ENCODE measurements at regions not wholly inside any gene's neighbourhood (a gene's known extent, or its start where the extent isn't known, plus 50 kb on each side); places are given as distances from the start of the nearest gene placed in this dataset.
"Not testable (repeated sequence)": the region's sequence is repeated elsewhere in the genome, so short reads cannot be mapped to it uniquely, and the experiment has no call there.

DNA sequence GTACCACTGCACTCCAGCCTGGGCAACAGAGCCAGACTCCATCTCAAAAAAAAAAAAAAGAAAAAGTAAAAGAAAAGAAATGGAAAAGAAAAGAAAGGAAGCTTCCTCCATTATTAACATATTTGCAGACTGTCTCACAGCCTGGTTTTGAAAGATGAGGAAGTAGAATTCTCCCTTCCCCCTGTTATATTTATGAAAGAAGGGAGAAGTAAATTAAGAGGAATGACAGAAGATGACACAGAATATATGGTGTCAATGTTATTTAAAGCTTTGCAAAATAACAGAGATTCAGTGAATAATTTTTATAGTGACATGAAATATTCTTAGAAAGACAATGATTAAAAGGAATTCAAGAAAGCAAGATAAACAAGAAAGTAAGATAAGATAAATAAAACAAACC lies 83.7 kb upstream of the PRSS16 start:
- no peak for DNase-seq

DNA sequence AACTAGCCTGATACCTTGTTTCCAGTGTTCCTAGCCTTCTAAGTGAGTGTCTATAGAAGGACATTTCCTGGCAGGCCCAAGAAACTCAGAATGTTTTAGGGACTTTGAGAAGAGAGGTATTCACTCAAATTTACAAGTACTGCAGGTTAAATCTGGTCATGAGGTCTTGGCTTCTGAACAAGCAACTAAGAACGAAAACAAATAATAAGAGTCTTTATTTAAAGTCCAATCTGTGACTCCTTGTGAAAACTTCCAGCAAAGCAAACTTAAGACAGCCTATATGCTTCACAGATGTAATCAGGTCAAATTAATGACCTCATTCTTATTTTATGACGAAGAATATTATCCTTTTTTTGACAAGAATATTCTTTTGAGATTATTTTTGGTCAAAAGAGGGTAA lies 79.4 kb upstream of the PRSS16 start:
- DNase-seq, result no peak

DNA sequence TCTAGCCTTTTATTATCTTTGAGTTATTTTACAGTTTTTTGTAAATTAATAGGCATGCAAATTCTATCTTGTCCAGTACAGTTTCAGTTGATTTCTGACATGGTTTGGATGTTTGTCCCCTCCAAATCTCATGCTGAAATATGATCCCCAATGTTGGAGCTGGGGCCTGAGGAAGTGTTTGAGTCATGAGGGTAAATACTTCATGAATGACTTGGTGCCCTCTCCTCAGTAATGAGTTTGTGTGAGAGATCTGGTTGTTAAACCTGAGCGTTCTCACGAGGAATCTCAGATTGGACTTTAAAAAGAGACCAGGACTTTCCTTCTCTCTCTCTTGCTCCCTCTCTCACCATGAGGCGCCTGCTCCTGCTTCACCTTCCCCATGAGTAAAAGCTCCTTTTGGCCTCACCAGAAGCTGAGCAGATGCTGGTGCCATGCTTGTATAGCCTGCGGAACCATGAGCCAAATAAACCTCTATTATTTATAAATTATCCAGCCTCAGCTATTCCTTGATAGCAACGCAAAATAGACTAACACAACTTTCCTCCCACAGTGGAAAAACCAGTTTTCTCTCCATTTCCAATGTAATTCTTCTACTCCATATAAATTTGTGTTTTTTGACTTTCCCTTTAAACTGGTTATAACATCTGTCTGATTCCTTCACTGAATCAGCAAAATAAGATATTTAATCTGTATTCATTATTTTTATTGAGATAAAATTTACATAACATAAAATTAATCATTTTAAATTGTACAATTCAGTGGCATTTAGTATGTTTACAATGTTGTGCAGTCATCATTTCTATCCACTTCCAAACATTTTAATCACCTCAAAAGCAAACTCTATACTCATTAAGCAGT lies 78.7 kb upstream of the PRSS16 start:
- no peak for DNase-seq

DNA sequence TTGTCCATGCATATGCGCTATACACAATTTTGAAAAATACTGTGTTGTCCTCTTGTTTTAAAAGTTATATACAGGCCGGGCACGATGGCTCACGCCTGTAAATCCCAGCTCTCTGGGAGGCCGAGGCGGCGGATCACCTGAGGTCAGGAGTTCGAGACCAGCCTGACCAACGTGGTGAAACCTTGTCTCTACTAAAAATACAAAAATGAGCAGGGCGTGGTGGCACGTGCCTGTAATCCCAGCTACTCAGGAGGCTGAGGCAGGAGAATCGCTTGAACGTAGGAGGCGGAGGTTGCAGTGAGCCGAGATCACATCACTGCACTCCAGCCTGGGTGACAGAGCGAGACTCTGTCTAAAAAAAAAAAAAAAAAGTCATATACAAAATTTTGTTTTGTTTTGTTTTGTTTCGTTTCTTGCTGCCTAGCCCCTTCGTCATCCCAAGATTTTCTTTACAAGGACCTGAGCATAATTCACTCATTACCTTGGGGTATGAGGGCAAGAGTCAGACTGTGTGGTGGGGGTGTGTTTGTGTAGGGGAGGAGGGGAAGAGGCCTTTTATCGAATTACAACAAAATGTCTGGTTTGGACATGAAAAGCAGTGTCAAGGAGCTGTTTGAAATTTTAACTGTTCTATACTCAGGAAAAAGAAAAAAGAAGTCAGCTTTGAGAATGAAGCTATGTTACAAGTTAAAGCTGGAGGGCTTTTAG lies 74.8 kb upstream of the PRSS16 start:
- DNase-seq, result not testable (repeated sequence)

DNA sequence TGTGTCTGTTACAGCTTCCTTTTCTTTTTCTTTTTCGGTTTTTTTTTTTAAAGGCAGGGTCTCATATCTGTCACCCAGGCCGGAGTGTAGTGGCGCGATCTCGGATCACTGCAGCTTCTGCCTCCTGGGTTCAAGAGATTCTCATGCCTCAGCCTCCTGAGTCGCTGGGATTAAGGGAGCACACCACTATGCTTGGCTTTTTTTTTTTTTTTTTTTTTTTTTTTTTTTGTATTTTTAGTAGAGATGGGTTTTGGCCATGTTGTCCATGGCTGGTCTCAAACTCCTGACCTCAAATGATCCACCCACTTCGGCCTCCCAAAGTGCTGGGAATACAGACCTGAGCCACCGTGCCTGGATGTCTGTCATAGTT lies 74.3 kb upstream of the PRSS16 start:
- not testable (repeated sequence) for DNase-seq

DNA sequence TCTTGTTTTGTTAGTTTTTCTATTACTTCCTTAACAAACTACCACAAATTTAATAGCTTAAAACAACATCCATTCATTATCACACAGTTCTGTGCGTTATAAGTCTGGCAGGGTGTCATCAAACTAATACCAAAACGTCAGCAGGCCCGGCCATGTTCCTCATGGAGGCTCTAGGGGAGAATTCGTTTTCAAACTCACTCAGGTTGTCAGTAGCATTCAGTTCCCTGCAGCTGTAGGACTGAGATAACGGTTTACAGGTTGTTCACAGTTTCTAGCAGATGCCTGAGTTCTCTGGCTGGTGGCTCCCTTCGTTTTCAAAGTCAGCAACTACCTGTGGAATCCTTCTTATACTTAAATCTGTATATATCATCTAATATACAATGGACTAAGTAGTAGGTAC lies 72.5 kb upstream of the PRSS16 start:
- no peak for DNase-seq

DNA sequence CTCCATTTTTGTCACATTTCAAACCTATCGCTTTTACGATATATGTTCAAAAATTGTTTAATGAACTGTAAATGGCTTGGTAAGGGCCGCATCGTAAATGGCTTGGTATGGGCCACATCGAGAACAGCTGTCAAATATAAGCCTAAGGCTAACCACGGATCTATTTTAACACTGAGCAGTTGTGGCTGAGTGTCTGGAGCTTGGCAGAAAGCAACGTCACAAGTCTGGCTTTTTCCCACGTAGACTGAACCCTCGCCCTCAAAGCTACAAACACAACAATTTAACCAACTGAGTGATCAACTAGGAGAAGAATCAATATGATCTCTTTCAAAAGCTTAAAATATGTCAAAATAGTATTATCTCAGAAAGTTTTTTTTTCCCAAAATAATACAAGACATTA lies 71.4 kb upstream of the PRSS16 start:
- DNase-seq, result peak; percentile 21

DNA sequence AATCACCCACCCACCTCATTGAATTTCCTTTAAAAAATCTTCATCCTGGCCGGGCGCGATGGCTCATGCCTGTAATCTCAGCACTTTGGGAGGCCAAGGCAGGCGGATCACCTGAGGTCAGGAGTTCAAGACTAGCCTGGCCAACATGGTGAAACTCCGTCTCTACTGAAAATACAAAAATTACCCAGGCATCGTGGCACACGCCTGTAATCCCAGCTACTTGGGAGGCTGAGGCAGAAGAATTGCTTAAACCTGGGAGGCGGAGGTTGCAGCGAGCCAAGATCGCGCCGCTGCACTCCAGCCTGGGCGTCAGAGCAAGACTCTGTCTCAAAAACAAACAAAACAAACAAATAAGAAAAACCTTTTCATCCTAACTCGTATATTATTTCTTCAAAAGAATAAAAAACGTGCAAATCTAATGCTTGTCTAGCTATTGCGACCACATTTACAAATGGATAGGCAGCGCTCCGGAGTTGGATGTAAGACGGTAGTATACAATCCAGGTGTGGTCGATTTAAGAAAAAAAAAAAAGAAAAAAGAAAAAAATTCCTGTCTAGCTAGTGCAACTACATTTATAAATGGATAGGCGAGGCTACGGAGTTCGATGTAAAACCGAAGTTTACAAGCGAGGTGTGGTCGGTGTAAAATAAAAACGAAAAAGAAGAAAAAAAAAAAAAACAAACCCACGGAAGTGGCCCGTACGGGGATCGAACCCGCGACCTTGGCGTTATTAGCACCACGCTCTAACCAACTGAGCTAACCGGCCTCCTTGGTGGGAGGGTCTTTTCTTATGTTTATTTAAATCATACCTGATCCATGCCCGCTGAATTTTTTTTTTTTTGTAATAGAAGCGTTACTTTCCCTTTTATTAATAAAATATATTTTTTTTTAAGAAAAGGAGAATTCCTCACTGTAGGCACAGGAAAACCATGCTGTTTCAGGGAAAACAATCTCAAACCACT lies 70.7 kb upstream of the PRSS16 start:
- DNase-seq, result peak; percentile 85

DNA sequence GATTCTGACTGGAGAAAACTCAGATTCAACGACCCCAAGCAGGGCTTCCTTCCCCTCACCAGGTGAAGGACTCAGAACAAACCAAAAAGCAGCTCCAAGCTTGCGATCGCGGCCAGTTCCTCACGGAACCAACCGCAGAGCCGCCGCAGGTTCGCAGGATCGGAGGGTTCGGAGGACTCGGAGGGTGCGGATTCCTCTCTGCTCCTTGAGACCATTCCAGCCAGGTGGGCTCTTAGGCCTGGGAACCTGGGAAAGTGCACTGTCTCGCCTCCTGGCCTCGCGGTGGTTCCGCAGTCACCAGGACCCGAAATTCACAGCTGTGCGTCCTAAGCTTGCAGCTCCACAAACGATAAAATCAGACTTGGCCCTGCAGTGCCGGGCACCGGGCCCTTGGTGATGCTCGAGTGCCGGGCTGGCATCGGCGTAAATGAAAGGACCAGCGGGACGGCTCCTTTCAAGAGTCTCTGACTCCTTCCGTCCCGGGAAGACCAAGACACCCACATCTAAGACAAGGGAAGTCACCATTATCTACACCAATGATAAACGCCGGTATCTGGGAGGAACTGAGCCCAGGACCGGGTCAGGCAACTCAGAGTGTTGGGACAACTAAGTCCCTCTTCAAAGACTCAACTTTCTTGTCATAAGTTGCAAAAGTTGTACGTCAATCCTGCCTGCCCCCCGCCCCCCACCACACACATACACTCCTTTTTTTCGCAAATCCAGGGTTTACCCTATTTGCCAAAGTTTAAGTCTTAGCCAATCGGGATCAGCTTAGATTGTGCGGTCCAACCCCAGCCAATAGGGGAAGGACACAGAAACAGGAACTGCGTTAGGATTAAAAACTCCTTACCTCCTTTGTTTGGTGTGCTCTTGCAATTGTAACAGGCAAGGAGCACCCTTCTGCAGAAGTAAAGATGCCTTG lies 69.8 kb upstream of the PRSS16 start:
- DNase-seq, result peak; percentile 82

DNA sequence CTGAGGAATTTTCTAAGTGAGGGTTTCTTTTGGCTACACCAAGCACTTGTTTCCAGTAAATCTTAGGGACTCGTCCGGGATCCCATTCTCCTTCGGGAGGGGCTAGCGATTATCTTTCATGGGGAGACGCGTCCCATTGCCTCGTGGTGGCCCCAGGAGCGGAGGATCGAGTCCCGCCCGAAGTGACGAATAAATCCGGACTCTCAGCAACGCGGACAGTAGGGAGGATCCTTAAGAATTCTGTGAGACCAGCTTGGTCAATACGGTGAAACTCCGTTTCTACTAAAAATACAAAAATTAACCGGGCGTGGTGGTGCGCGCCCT lies 69.1 kb upstream of the PRSS16 start:
- no peak for DNase-seq

DNA sequence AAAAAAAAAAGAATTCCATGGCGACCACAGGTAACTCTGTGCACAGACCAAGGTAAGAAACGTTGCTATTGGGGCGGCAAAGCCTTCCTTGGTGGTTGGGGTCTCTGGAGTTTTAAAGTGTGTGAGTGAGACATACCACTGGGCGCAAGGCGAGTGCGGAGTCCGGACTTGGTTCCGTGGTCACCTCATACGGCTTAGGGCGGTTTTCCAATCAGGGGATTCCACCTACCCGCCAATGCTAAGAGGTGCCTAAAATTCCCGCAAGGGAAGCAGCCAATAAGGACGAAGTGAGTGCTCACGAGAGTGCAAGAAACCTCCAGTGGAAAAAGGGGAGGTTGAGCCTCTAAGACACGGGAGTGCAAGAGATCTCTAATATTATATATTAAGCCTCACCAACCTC lies 68.6 kb upstream of the PRSS16 start:
- DNase-seq, result no peak

DNA sequence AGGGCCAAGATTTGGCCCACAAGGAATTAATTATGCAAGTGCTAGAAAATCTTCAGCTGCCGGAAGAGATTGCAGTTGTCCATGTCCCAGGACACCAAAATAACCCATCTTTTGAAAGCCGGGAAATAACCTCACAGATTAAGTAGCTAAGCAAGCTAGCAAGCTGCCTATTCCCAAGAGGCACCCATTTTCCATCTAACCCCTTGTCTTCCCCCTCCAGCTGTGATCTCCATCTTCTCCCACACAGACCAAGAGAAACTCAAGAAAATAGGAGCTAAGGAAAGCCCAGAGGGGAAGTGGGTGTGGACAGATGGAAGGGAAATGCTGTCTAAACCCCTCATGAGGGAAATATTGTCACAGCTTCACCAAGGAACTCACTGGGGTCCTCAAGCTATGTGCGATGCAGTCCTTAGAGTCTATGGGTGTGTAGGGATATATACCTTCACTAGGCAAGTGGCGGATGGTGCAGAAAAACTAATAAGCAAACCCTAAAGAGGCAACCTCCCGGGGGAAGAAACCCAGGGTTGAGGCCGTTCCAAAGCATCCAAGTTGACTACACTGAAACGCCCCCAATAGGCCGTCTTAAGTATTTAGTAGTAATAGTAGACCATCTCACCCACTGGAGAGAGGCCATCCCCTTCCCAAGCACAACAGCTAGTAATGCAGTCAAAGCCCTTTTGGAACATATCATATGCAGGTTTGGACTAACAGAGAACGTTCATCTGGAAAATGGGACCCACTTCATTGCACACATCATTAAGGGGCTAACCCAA lies 64.3 kb upstream of the PRSS16 start:
- no peak for DNase-seq

DNA sequence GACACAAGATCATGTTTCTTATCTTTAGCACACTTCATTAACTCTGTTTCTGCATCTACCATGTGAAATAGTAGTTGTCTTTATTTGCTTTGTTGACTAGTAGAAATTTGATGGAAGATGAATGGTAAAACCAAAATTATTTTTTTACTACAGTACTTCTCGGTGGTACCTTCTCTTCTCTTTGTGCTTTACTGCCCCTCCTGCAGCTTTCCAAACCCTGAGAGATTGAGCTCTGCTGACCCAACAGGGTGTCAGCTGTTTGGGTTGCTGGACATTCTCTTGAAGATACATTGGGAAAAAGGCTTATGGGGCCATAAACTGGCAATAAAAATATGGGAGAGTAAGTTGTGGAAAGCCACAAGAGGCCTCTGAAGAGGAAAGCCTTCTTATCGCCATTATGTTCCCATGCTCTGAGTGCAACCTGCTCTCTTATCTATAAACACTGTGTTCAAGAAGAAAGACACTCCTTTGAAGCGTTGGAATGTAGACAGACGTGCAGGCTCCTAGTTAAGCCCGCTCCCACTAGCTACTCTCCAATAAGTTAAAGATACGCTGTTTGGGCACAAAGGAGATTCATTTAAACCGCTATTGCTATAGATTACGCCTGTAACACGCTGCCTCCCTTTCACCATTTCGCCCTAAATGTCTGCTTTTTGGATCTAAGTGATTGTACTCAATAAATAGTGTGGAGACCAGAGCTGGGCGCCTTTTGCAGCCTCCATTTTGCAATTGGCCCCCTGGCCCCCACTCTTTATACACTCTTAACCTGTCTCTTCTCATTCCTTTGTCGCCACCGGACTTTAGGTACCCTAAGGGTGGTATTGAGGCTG lies 60.1 kb upstream of the PRSS16 start:
- DNase-seq, result no peak

DNA sequence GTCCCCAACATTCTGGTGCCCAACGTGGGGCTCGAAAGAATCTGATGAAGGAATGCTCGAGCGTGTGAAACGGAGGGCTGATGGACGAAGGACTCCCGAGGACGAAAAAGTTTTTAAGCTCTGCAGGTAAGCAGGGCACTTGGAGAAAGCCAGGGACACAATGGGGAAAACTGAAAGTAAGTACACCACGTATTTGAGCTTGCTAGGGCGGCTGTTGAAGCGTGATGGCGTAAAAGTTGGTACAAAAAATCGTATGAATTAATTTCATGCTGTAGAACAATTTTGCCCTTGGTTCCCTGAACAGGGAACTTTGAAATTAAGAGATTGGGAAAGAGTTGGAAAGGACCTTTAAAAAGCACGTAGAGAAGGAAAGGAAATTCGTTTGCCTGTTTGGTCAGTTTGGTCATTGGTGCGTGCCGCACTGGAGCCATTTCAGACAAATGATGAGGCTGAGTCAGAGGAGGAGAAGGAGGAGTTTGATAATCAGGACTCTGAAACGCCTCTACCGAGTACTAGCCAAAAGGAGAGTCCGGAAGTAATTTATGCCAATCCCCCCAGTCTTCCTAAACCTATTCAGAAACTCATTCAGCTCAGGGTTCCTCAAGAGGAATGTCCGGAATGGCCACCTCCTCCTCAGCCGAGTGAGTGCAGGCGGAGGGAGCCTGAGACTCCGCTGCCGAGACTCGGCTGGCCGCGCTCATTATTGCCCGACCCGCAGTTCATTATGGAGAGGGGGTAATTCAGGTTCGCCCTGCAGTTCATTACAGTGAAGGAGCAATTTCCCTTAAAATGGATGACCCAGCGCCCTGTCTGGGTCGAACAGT lies 59.2 kb upstream of the PRSS16 start:
- peak; percentile 47 for DNase-seq

DNA sequence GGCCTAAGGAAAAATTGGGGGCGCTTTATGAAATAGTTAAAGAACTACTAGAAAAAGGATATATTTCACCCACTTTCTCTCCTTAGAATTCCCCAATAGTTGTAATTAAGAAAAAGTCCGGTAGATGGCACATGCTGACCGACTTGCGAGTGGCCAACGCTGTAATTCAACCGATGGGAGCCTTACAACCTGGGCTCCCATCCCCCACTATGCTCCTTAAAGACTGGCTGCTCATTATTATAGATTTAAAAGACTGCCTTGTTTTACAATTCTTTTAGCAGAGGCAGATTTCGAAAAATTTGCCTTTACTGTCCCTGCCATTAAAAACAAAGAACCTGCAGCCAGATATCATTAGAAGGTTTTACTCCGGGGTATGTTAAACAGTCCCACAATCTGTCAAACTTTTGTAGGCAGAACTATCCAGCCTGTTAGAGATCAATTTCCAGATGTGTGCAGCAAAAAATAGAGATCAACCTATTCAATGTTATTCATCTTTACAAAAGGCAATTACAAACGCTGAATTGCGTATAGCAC lies 58.5 kb upstream of the PRSS16 start:
- DNase-seq, result peak; percentile 83

DNA sequence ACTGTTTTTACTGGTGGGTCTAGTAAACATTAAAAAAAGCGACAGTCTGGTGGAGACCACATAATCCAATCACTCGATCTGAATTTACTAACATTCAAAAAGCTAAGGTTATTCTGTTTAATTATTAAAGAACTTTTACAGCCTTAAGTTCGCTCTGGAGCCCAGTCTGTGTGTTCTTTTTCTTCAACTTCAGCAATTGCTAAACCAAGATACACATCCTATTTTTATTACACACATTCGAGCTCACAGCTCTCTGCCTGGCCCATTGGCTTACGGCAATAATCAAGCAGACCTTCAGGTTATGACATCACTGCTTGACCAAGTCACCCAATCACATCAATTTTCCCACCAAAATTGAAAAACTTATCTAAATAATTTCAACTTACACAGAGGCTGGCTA lies 57.4 kb upstream of the PRSS16 start:
- no peak for DNase-seq

DNA sequence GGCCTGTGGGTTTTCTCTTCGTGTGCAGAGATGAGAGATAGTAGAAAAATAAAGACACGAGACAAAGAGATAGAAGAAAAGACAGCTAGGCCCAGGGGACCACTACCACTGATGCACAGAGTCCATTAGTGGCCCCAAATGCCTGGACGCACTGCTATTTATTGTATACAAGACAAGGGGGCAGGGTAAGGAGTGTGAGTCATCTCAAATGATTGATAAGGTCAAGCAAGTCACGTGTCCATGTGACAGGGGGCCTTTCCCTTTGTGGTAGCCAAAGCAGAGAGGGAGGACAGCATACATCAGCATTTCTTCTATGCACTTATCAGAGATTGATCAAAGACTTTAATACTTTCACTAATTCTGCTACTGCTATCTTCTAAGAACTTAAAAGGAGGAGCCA lies 53.0 kb upstream of the PRSS16 start:
- DNase-seq, result not testable (repeated sequence)

DNA sequence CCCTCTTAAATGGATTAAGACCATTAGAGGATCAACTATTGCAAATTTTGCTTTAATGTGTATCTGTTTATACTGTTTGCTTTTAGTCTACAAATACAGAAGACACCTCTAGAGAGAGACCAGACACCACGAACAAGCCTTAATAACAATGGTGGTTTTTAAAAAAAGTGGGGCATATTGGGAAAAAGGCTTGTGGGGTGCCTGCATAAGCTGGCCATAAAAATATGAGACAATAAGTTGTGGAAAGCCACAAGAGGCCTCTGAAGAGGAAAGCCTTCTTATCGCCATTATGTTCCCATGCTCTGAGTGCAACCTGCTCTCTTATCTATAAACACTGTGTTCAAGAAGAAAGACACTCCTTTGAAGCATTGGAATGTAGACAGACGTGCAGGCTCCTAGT lies 52.0 kb upstream of the PRSS16 start:
- DNase-seq, result not testable (repeated sequence)

Data from CD4-positive, alpha-beta T cell treated with Interleukin-10 for 1 hour (primary cell).